ENCODE measurements at regions not wholly inside any gene's neighbourhood (a gene's known extent, or its start where the extent isn't known, plus 50 kb on each side); places are given as distances from the start of the nearest gene placed in this dataset.

DNA sequence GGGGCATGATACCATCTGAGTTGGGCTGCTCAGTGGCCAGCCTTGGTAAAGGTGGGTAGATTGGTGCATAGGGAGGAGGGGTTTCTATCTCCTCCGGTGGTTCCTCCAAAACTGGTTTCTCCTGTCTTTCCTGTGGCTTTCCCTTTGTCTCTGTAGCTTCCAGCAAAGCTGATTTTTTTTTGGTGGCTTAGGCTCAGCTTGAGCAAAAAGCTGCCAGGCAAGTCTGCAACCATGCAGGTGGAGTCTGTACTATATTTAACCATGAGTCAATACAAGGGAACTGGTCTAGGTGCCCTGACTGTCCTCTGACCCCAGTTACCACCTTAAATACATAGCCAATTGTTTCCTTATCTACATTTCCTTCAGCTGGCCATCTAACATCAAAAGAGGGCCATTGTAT lies 64.0 kb upstream of the ZNF681 start:
- Histone ChIP-seq H3K4me3 (replicated peaks in 1 of 3; ENCODE audit: insufficient read depth in 1 of 3, low read depth in 1 of 3, low read length in 3 of 3) (no peak overlapping the region), H3K4me2 (ENCODE audit: insufficient read depth, low read length) (no peak overlapping the region), H3K27me3 (ENCODE audit: control insufficient read depth in 2 of 2, insufficient read depth in 2 of 2, low read length in 2 of 2) (no peaks in the 10 kb centered on the region), H3K9me3 (replicated peaks; ENCODE audit: control insufficient read depth, insufficient read depth, low read length) (peaks cover 7% of the 10 kb centered on the region), H3K9ac (replicated peaks; ENCODE audit: extremely low read depth, insufficient read depth, low read length) (no peak overlapping the region), H2AFZ (ENCODE audit: low read depth, low read length) (no peak overlapping the region), H3K4me1 (ENCODE audit: control insufficient read depth, extremely low read depth, insufficient read depth, low read length) (no peaks in the 10 kb centered on the region), H3K79me2 (ENCODE audit: control insufficient read depth, insufficient read depth, low read length) (no peaks in the 10 kb centered on the region), H4K20me1 (replicated peaks; ENCODE audit: control insufficient read depth, extremely low read depth, insufficient read depth, low read length) (no peaks in the 10 kb centered on the region), H3K27ac (ENCODE audit: insufficient read depth, low read depth, low read length) (no peak overlapping the region), H3K9me1 (replicated peaks; ENCODE audit: control insufficient read depth, extremely low read depth, insufficient read depth, low read length) (no peaks in the 10 kb centered on the region), H3K36me3 (ENCODE audit: control insufficient read depth in 2 of 2, extremely low read depth in 1 of 2, insufficient read depth in 2 of 2, low read length in 2 of 2) (no peaks in the 10 kb centered on the region)
- intact Hi-C loops (cut with micrococcal nuclease) = no loop called here
- dilution Hi-C loops (cut with MboI; ENCODE audit: extremely low pct_ligation_motif_present, low sequenced_read_pairs) = no loop called here
- TF ChIP-seq EZH2 (IDR thresholded peaks at IDR 0.05; ENCODE audit: borderline replicate concordance, low read depth, low read length, severe bottlenecking) = no peak
- TF ChIP-seq POLR2A (IDR thresholded peaks at IDR 0.05; ENCODE audit: low read depth, low read length) = no peak
- TF ChIP-seq FOS (IDR thresholded peaks at IDR 0.05; ENCODE audit: borderline replicate concordance, insufficient read depth, low read length) = no peak
- no peak for TF ChIP-seq MYC (IDR thresholded peaks at IDR 0.05; ENCODE audit: low read depth, low read length)
- FAIRE-seq (no peak), DNase-seq (ENCODE audit: low read depth, low spot score) (no peak)
- BruUV-seq (replicated peaks) = no TSS peak
- CTCF ChIA-PET = no interaction called here
- POLR2A ChIA-PET = no interaction called here

DNA sequence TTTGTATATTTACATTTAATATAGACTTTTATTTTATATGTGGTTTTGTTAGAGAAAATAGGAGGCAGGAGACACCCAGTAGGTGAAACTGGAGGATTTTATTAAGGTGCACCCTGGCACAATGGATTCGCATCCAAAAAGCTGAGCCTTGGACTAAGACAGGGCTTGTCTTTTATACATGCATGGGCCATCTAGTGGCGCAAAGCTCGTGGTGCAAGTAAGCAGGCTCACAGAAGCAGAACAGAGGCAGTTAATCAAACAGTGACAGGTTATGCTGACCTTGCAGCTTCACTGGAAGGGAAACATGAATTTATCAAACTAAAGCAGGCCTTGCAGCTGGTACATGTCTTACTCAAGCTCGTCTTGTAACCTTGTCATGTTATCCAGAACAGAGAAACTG lies 58.8 kb upstream of the ZNF681 start:
- H3K79me2 ChIP-seq (ENCODE audit: control insufficient read depth, insufficient read depth, low read length) = no peaks in the 10 kb centered on the region
- no peak overlapping the region for H3K27ac ChIP-seq (ENCODE audit: insufficient read depth, low read depth, low read length)
- CTCF ChIA-PET = no interaction called here
- no peak overlapping the region for H2AFZ ChIP-seq (ENCODE audit: low read depth, low read length)
- no peak for TF ChIP-seq GATA2 (IDR thresholded peaks at IDR 0.05; ENCODE audit: insufficient read depth, insufficient read length, low read depth, low read length)
- TF ChIP-seq, protein P1, sequence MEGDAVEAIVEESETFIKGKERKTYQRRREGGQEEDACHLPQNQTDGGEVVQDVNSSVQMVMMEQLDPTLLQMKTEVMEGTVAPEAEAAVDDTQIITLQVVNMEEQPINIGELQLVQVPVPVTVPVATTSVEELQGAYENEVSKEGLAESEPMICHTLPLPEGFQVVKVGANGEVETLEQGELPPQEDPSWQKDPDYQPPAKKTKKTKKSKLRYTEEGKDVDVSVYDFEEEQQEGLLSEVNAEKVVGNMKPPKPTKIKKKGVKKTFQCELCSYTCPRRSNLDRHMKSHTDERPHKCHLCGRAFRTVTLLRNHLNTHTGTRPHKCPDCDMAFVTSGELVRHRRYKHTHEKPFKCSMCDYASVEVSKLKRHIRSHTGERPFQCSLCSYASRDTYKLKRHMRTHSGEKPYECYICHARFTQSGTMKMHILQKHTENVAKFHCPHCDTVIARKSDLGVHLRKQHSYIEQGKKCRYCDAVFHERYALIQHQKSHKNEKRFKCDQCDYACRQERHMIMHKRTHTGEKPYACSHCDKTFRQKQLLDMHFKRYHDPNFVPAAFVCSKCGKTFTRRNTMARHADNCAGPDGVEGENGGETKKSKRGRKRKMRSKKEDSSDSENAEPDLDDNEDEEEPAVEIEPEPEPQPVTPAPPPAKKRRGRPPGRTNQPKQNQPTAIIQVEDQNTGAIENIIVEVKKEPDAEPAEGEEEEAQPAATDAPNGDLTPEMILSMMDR (IDR thresholded peaks at IDR 0.05; ENCODE audit: extremely low read depth in 1 of 2, insufficient read depth in 1 of 2, low read depth in 1 of 2, low read length in 2 of 2) = peak in 1 of 2 donors; percentile 7
- no peaks in the 10 kb centered on the region for H3K4me1 ChIP-seq (ENCODE audit: control insufficient read depth, extremely low read depth, insufficient read depth, low read length)
- POLR2A ChIA-PET = no interaction called here
- H3K4me2 ChIP-seq (ENCODE audit: insufficient read depth, low read length) = no peak overlapping the region
- DNase-seq (ENCODE audit: low read depth, low spot score) (no peak), FAIRE-seq (no peak)
- peaks cover 6% of the 10 kb centered on the region for H3K9me3 ChIP-seq (replicated peaks; ENCODE audit: control insufficient read depth, insufficient read depth, low read length)
- H3K9ac ChIP-seq (replicated peaks; ENCODE audit: extremely low read depth, insufficient read depth, low read length) = no peak overlapping the region
- BruUV-seq (replicated peaks) = no TSS peak
- no peaks in the 10 kb centered on the region for H3K9me1 ChIP-seq (replicated peaks; ENCODE audit: control insufficient read depth, extremely low read depth, insufficient read depth, low read length)
- H3K36me3 ChIP-seq (ENCODE audit: control insufficient read depth in 2 of 2, extremely low read depth in 1 of 2, insufficient read depth in 2 of 2, low read length in 2 of 2) = no peaks in the 10 kb centered on the region
- intact Hi-C loops (cut with micrococcal nuclease) (no loop called here), dilution Hi-C loops (cut with MboI; ENCODE audit: extremely low pct_ligation_motif_present, low sequenced_read_pairs) (no loop called here)
- H4K20me1 ChIP-seq (replicated peaks; ENCODE audit: control insufficient read depth, extremely low read depth, insufficient read depth, low read length) = no peaks in the 10 kb centered on the region
- H3K27me3 ChIP-seq (ENCODE audit: control insufficient read depth in 2 of 2, insufficient read depth in 2 of 2, low read length in 2 of 2) = no peaks in the 10 kb centered on the region
- H3K4me3 ChIP-seq (replicated peaks in 1 of 3; ENCODE audit: insufficient read depth in 1 of 3, low read depth in 1 of 3, low read length in 3 of 3) = no peak overlapping the region

Measured in endothelial cell of umbilical vein (primary cell).